ENCODE measurements at regions not wholly inside any gene's neighbourhood (a gene's known extent, or its start where the extent isn't known, plus 50 kb on each side); places are given as distances from the start of the nearest gene placed in this dataset.

DNA sequence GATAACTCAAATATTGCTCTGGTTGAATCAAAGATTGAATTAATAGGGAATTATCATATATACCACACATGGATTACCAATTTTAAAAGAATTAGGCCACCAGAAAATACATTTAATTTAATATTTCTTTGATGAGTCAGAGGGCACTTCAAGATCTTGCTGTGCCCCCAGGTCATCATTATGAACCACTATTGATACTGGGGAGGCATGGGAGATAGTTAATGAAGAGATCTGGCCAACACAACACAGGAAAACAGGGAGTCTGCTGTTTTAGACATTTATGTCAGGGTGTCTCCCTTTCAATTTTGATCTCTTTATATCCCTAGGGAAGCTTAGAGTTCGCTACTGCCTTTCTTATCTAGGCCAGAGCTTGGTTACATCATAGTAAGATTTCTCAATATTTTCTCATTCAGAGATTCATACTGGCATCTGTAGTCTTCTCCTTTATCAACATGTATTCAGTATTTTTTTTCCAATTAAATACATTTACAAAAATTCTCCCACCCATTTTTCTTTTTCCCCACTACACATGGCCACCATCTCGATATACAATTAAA lies 158.3 kb upstream of the ZFHX3 start:
- ChIA-PET CTCF (ENCODE audit: partially characterized antibody) (interaction anchor here (0.8 to 2.3 kb wide), 2 partner anchors 10 to 12 kb away, joined by 6 read pairs; no protein-coding TSS in a partner anchor), POLR2A (ENCODE audit: partially characterized antibody) (no interaction called here)
- Histone ChIP-seq H2BK20ac (ENCODE audit: low read length) (no peak overlapping the region), H3K4me2 (ENCODE audit: insufficient read depth in 1 of 2, low read depth in 2 of 2, low read length in 2 of 2) (no peak overlapping the region), H4K8ac (ENCODE audit: extremely low read depth, insufficient read depth, low read length) (no peak overlapping the region), H3K9ac (replicated peaks in 1 of 4; ENCODE audit: extremely low read depth in 1 of 4, low read depth in 3 of 4, low read length in 3 of 4) (no peak overlapping the region), H3K27ac (ENCODE audit: low read depth, low read length) (no peak overlapping the region), H4K20me1 (replicated peaks in 1 of 2; ENCODE audit: control insufficient read depth in 1 of 2, insufficient read depth in 2 of 2, low read length in 2 of 2) (no peaks in the 10 kb centered on the region), H3K4ac (replicated peaks; ENCODE audit: insufficient read length, low read depth, low read length) (no peak overlapping the region), H2BK12ac (ENCODE audit: low read depth, low read length) (no peak overlapping the region), H2AK5ac (ENCODE audit: low read depth, low read length) (no peak overlapping the region), H2BK5ac (ENCODE audit: low read depth, low read length) (no peak overlapping the region), H3K9me3 (ENCODE audit: insufficient read depth in 2 of 2, low read depth in 1 of 2, low read length in 1 of 2) (peaks cover 0 to 6% of the 10 kb centered on the region in 2 experiments; a peak in 3 of 4 replicates), H4K5ac (ENCODE audit: insufficient read length, low read depth, low read length) (no peak overlapping the region), H3K23ac (ENCODE audit: insufficient read length) (no peak overlapping the region), H2BK15ac (ENCODE audit: low read length) (no peak overlapping the region), H3K4me3 (ENCODE audit: extremely low read depth in 1 of 4, insufficient read depth in 2 of 4, low read depth in 3 of 4, low read length in 4 of 4) (no peak overlapping the region), H2AFZ (ENCODE audit: low read length) (no peak overlapping the region), H2BK120ac (replicated peaks; ENCODE audit: low read depth, low read length) (no peak overlapping the region), H3K79me2 (ENCODE audit: control insufficient read depth in 1 of 2, insufficient read depth in 2 of 2, low read length in 2 of 2) (no peaks in the 10 kb centered on the region), H3K18ac (ENCODE audit: extremely low read depth, low read length) (no peak overlapping the region), H3K4me1 (replicated peaks in 1 of 4; ENCODE audit: control insufficient read depth in 3 of 4, insufficient read depth in 4 of 4, low read length in 3 of 4) (no peaks in the 10 kb centered on the region), H3K27me3 (replicated peaks in 1 of 4; ENCODE audit: control insufficient read depth in 3 of 4, extremely low read depth in 1 of 4, insufficient read depth in 3 of 4, low read length in 3 of 4) (no peaks in the 10 kb centered on the region), H3K79me1 (ENCODE audit: low read depth, low read length) (no peaks in the 10 kb centered on the region), H3K36me3 (ENCODE audit: control insufficient read depth in 2 of 4, insufficient read depth in 4 of 4, low read length in 3 of 4) (no peaks in the 10 kb centered on the region), H3K14ac (ENCODE audit: insufficient read length) (no peak overlapping the region), H4K91ac (replicated peaks; ENCODE audit: insufficient read length, low read length) (no peak overlapping the region), H3K56ac (replicated peaks; ENCODE audit: insufficient read length, low read depth, low read length) (no peak overlapping the region), H3K23me2 (ENCODE audit: low read depth, low read length) (no peaks in the 10 kb centered on the region)
- DNase-seq (ENCODE audit: low read depth in 1 of 2, low spot score in 2 of 2) (no peak), FAIRE-seq (no peak)
- 91 to 100% methylated on average over 1 to 2 of the region's 2 CpGs for WGBS, 2 experiments (ENCODE audit: extremely low coverage in 1 of 2, insufficient coverage in 1 of 2, insufficient read length in 1 of 2, insufficient replicate concordance in 2 of 2, low coverage in 1 of 2, low lambda C conversion rate in 2 of 2, missing lambda C conversion rate in 1 of 2)
- TF ChIP-seq PHF8 (conservative IDR thresholded peaks at IDR 0.05; ENCODE audit: low read depth, low read length), result no peak
- TF ChIP-seq NRF1 (IDR thresholded peaks at IDR 0.05; ENCODE audit: low read depth, low read length), result no peak
- no peak for TF ChIP-seq YY1 (IDR thresholded peaks at IDR 0.05; ENCODE audit: low read depth, low read length)
- TF ChIP-seq GABPA (IDR thresholded peaks at IDR 0.05; ENCODE audit: borderline replicate concordance, insufficient read depth, low read length), result no peak

Data from H1 (cell line).